CD14-positive monocyte (primary cell): ENCODE measurements at regions not wholly inside any gene's neighbourhood (a gene's known extent, or its start where the extent isn't known, plus 50 kb on each side); places are given as distances from the start of the nearest gene placed in this dataset.
A peak's percentile ranks its signal among the peaks of the same experiment; 100 is the strongest.

Experiments used
- DNase-seq, 3 donors: peaks; one replicate each; pipeline ENCODE4 v3.0.0-alpha.2; 2011 to 2022
- H2AFZ ChIP-seq: 2 replicates; pipeline ENCODE4 v1.6.0; 2012; ENCODE audit warnings: mild to moderate bottlenecking, low read depth, low read length, inconsistent platforms; ENCODE audit not compliant: insufficient read depth, poor library complexity, severe bottlenecking
- H3K27ac ChIP-seq, 2 donors: 1 replicate in 1 of 2; 2 replicates in 1 of 2; pipeline ENCODE4 v1.5.1; 2012 to 2013; ENCODE audit warnings: low read length in 2 of 2, control low read depth in 1 of 2, inconsistent platforms in 1 of 2, low read depth in 1 of 2, mild to moderate bottlenecking in 1 of 2
- H3K27me3 ChIP-seq, 2 donors: one replicate each; pipeline versions ENCODE4 v1.6.0 to v1.6.1; 2011 to 2013; ENCODE audit warnings: low read length in 2 of 2; ENCODE audit not compliant: control insufficient read depth in 2 of 2, insufficient read depth in 2 of 2
- H3K36me3 ChIP-seq, 2 donors: replicated peaks in 1 of 2; 1 replicate in 1 of 2; 2 replicates in 1 of 2; pipeline versions ENCODE4 v1.5.1 to v1.6.1; 2012 to 2013; ENCODE audit warnings: low read length in 2 of 2, control low read depth in 1 of 2, inconsistent platforms in 1 of 2, mild to moderate bottlenecking in 1 of 2; ENCODE audit not compliant: insufficient read depth in 2 of 2, control insufficient read depth in 1 of 2
- H3K4me1 ChIP-seq, 2 donors: 1 replicate in 1 of 2; 2 replicates in 1 of 2; pipeline versions ENCODE4 v1.5.1 to v1.6.1; 2012 to 2013; ENCODE audit warnings: low read length in 2 of 2, control low read depth in 1 of 2, inconsistent platforms in 1 of 2, mild to moderate bottlenecking in 1 of 2, moderate library complexity in 1 of 2; ENCODE audit not compliant: insufficient read depth in 2 of 2, control insufficient read depth in 1 of 2
- H3K4me2 ChIP-seq: replicated peaks from 2 replicates; pipeline ENCODE3; 2012; ENCODE audit warnings: low read length, moderate library complexity, mild to moderate bottlenecking; ENCODE audit not compliant: poor library complexity, severe bottlenecking; ENCODE audit errors: extremely low read depth
- H3K4me3 ChIP-seq, 3 experiments: fragments of 200-600 bp in 1 of 3; sonication (generic) in 1 of 3; replicated peaks in 1 of 3; 1 replicate in 2 of 3; 2 replicates in 1 of 3; pipeline ENCODE4 v1.5.1; 2011 to 2013; ENCODE audit warnings: low read length in 3 of 3, mild to moderate bottlenecking in 3 of 3, control low read depth in 2 of 3, low read depth in 2 of 3, inconsistent platforms in 1 of 3, moderate library complexity in 1 of 3
- H3K79me2 ChIP-seq: 2 replicates; pipeline ENCODE4 v1.6.0; 2012; ENCODE audit warnings: mild to moderate bottlenecking, control low read depth, inconsistent platforms, low read length, moderate library complexity; ENCODE audit not compliant: insufficient read depth
- H3K9ac ChIP-seq: 2 replicates; pipeline ENCODE4 v1.6.0; 2017; ENCODE audit warnings: low read length, mild to moderate bottlenecking; ENCODE audit not compliant: insufficient read depth, poor library complexity, severe bottlenecking
- H3K9me3 ChIP-seq, 2 donors: replicated peaks in 1 of 2; 1 replicate in 1 of 2; 2 replicates in 1 of 2; pipeline versions ENCODE4 v1.5.1 to v1.6.1; 2012 to 2013; ENCODE audit warnings: low read length in 2 of 2, control low read depth in 1 of 2; ENCODE audit not compliant: control insufficient read depth in 1 of 2, insufficient read depth in 1 of 2
- H4K20me1 ChIP-seq: 2 replicates; pipeline ENCODE4 v1.6.0; 2012; ENCODE audit warnings: mild to moderate bottlenecking, low read length, control low read depth, moderate library complexity; ENCODE audit not compliant: insufficient read depth
- H3K27ac Mint-ChIP-seq, 7 donors: one replicate each; pipeline ENCODE4 v1.8.0; 2020; ENCODE audit warnings: mild to moderate bottlenecking in 7 of 7, mixed read lengths in 7 of 7, moderate library complexity in 6 of 7, inconsistent platforms in 2 of 7
- H3K27me3 Mint-ChIP-seq, 3 donors: one replicate each; pipeline ENCODE4 v1.8.0; 2021 to 2022; ENCODE audit warnings: low read depth in 3 of 3, mild to moderate bottlenecking in 3 of 3, mixed read lengths in 3 of 3, moderate library complexity in 3 of 3, inconsistent platforms in 1 of 3
- H3K36me3 Mint-ChIP-seq, 2 donors: one replicate each; pipeline ENCODE4 v1.8.0; 2020; ENCODE audit warnings: mixed read lengths in 2 of 2, inconsistent platforms in 1 of 2, mild to moderate bottlenecking in 1 of 2
- H3K4me1 Mint-ChIP-seq: one replicate; pipeline ENCODE4 v1.8.0; 2020; ENCODE audit warnings: mild to moderate bottlenecking, mixed read lengths
- H3K4me3 Mint-ChIP-seq, 2 donors: one replicate each; pipeline ENCODE4 v1.8.0; 2020; ENCODE audit warnings: mild to moderate bottlenecking in 2 of 2, mixed read lengths in 2 of 2, moderate library complexity in 1 of 2
- H3K9me3 Mint-ChIP-seq, 7 donors: one replicate each; pipeline ENCODE4 v1.8.0; 2020 to 2022; ENCODE audit warnings: mixed read lengths in 7 of 7, mild to moderate bottlenecking in 6 of 7, moderate library complexity in 6 of 7, inconsistent platforms in 2 of 7
- CTCF ChIP-seq: fragments of 200-600 bp; IDR thresholded peaks from one replicate; pipeline ENCODE4 v1.8.0; 2022; ENCODE audit warnings: antibody characterized with exemption, mild to moderate bottlenecking
- WGBS: methylation state at CpG from one replicate; pipeline ENCODE4 v1.1.5; 2013; ENCODE audit warnings: missing lambda C conversion rate; ENCODE audit not compliant: insufficient coverage; 5-methylcytosine and 5-hydroxymethylcytosine counted together
- intact Hi-C, 2 donors: fragments of 100-400 bp; cut with micrococcal nuclease; formaldehyde crosslinking; loops; one replicate each; pipeline versions ENCODE4 v1.15.0 to v1.15.1; 2023

- H3K4me3 ChIP-seq, result no peak overlapping the region
- H3K4me1 Mint-ChIP-seq, result no peaks in the 10 kb centered on the region
- no peak overlapping the region for H3K4me3 Mint-ChIP-seq
- H3K36me3 Mint-ChIP-seq, result no peaks in the 10 kb centered on the region
- H3K27me3 ChIP-seq, result peaks cover 0 to 4% of the 10 kb centered on the region in 2 donors
- H4K20me1 ChIP-seq, result no peaks in the 10 kb centered on the region
- H3K9me3 ChIP-seq, result no peaks in the 10 kb centered on the region
- H3K79me2 ChIP-seq, result no peaks in the 10 kb centered on the region
- DNase-seq, result no peak
- peaks cover 0 to 1% (median 0%) of the 10 kb centered on the region in 7 donors for H3K9me3 Mint-ChIP-seq
- TF ChIP-seq CTCF, result no peak
- H3K27me3 Mint-ChIP-seq, result peaks cover 30 to 37% (median 33%) of the 10 kb centered on the region in 3 donors
- no peak overlapping the region for H2AFZ ChIP-seq
- no peaks in the 10 kb centered on the region for H3K4me1 ChIP-seq
- H3K4me2 ChIP-seq, result no peak overlapping the region
- no peak overlapping the region for H3K27ac ChIP-seq
- H3K27ac Mint-ChIP-seq, result peak overlapping the region in 1 of 7 donors; percentile 60
- H3K36me3 ChIP-seq, result no peaks in the 10 kb centered on the region
- H3K9ac ChIP-seq, result no peak overlapping the region
- WGBS, result 95% methylated on average over 3 of the region's 6 CpGs
- intact Hi-C loops, result no loop called here
Observed at GRCh38 chr9:32877639-32878217, 94.4 kb downstream of the TMEM215 start.

DNA sequence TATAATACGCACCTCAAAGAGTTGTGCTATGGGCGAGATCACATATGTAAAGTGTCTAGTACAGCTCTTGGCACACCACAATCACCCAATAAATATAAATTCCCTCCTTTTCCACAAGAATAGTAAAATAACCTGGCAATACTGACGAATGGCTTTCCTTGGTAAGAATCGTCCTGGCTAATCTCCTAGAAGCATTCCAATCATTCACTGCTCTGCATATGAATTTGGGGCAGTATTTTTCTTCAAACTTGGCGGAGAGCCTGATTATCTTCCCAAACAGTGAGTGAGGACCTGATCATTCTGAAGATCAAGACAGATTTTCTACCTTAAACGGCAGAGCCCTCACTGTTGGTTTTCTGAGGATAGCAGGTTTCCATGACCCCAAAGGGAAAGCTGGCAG is 96.0 kb downstream of the TMEM215 start:
- H3K9ac ChIP-seq, result no peak overlapping the region
- H3K27ac Mint-ChIP-seq, result no peak overlapping the region

More for the DNA sequence above, 96.0 kb downstream of the TMEM215 start:
- TF ChIP-seq CTCF, result no peak
- H3K27me3 Mint-ChIP-seq, result peaks cover 30 to 41% (median 31%) of the 10 kb centered on the region in 3 donors
- no peaks in the 10 kb centered on the region for H3K4me1 ChIP-seq
- H3K9me3 Mint-ChIP-seq, result peaks cover 0 to 1% (median 0%) of the 10 kb centered on the region in 7 donors
- no peak overlapping the region for H2AFZ ChIP-seq
- no peak overlapping the region for H3K4me2 ChIP-seq
- H3K4me3 Mint-ChIP-seq, result no peak overlapping the region
- H4K20me1 ChIP-seq, result no peaks in the 10 kb centered on the region
- DNase-seq, result no peak
- H3K27ac ChIP-seq, result no peak overlapping the region
- no peaks in the 10 kb centered on the region for H3K9me3 ChIP-seq
- no peaks in the 10 kb centered on the region for H3K36me3 ChIP-seq
- no peaks in the 10 kb centered on the region for H3K79me2 ChIP-seq
- no peak overlapping the region for H3K4me3 ChIP-seq
- WGBS, result 86% methylated on average over 3 of the region's 6 CpGs
- H3K36me3 Mint-ChIP-seq, result no peaks in the 10 kb centered on the region
- H3K27me3 ChIP-seq, result peaks cover 4 to 5% of the 10 kb centered on the region in 2 donors
- H3K4me1 Mint-ChIP-seq, result no peaks in the 10 kb centered on the region
- intact Hi-C loops, result no loop called here
